ENCODE measurements at regions not wholly inside any gene's neighbourhood (a gene's known extent, or its start where the extent isn't known, plus 50 kb on each side); places are given as distances from the start of the nearest gene placed in this dataset.

GRCh38 chr6:125665295-125665814, 84.1 kb upstream of the HEY2 start:
- no peak for DNase-seq

- no peak for DNase-seq
Observed at GRCh38 chr6:125667326-125667725, 82.1 kb upstream of the HEY2 start.

- DNase-seq: no peak
Observed at GRCh38 chr6:125668071-125668470, 81.4 kb upstream of the HEY2 start.

- DNase-seq: no peak
Observed at GRCh38 chr6:125670568-125670967, 78.9 kb upstream of the HEY2 start.

GRCh38 chr6:125671323-125671722, 78.1 kb upstream of the HEY2 start:
- no peak for DNase-seq

GRCh38 chr6:125674230-125674629, 75.2 kb upstream of the HEY2 start:
- DNase-seq: no peak

- no peak for DNase-seq
Observed at GRCh38 chr6:125678601-125679000, 70.8 kb upstream of the HEY2 start.

- DNase-seq: no peak
Observed at GRCh38 chr6:125679128-125679527, 70.3 kb upstream of the HEY2 start.

- DNase-seq: no peak
Observed at GRCh38 chr6:125679651-125680050, 69.8 kb upstream of the HEY2 start.

- no peak for DNase-seq
Observed at GRCh38 chr6:125682939-125683338, 66.5 kb upstream of the HEY2 start.

- DNase-seq: no peak
Observed at GRCh38 chr6:125688138-125688537, 61.3 kb upstream of the HEY2 start.

GRCh38 chr6:125693480-125693879, 56.0 kb upstream of the HEY2 start:
- no peak for DNase-seq

GRCh38 chr6:125699591-125699990, 49.8 kb upstream of the HEY2 start:
- no peak for DNase-seq

All from NCI-H226 (cell line).